Lung (tissue), 11 donors: ENCODE measurements at regions not wholly inside any gene's neighbourhood (a gene's known extent, or its start where the extent isn't known, plus 50 kb on each side); places are given as distances from the start of the nearest gene placed in this dataset.
A peak's percentile ranks its signal among the peaks of the same experiment; 100 is the strongest.

Experiments
- ATAC-seq: fragments of 200-7000 bp; cut with Tn5 transposase; one replicate; pipeline ENCODE4 v1.9.1; 2020; ENCODE audit warnings: moderate number of reproducible peaks; ENCODE audit not compliant: insufficient read depth, low FRiP score
- DNase-seq, 3 donors: peaks; one replicate each; pipeline ENCODE4 v3.0.0-alpha.2; 2013 to 2017
- H3K27ac ChIP-seq, 2 donors: one replicate each; pipeline ENCODE4 v1.5.1; 2013; ENCODE audit warnings: mild to moderate bottlenecking in 2 of 2, moderate library complexity in 2 of 2, control low read depth in 1 of 2, inconsistent platforms in 1 of 2, low read depth in 1 of 2, low read length in 1 of 2
- H3K27me3 ChIP-seq, 3 donors: one replicate each; pipeline ENCODE4 v1.5.1; 2013; ENCODE audit warnings: low read length in 2 of 3; ENCODE audit not compliant: control insufficient read depth in 3 of 3, insufficient read depth in 3 of 3
- H3K36me3 ChIP-seq, 4 donors: one replicate each; pipeline ENCODE4 v1.5.1; 2013; ENCODE audit warnings: low read length in 4 of 4, mild to moderate bottlenecking in 1 of 4, moderate library complexity in 1 of 4; ENCODE audit not compliant: control insufficient read depth in 4 of 4, insufficient read depth in 4 of 4
- H3K4me1 ChIP-seq, 5 donors: one replicate each; pipeline ENCODE4 v1.5.1; 2013; ENCODE audit warnings: low read length in 5 of 5, mild to moderate bottlenecking in 2 of 5, moderate library complexity in 1 of 5; ENCODE audit not compliant: control insufficient read depth in 5 of 5, insufficient read depth in 5 of 5
- H3K4me3 ChIP-seq: one replicate; pipeline ENCODE4 v1.5.1; 2013; ENCODE audit warnings: mild to moderate bottlenecking, control low read depth, moderate library complexity
- H3K9ac ChIP-seq, 2 donors: one replicate each; pipeline ENCODE4 v1.5.1; 2013; ENCODE audit warnings: low read length in 2 of 2, control low read depth in 1 of 2; ENCODE audit not compliant: insufficient read depth in 1 of 2
- H3K9me3 ChIP-seq, 4 donors: one replicate each; pipeline ENCODE4 v1.5.1; 2013; ENCODE audit warnings: low read length in 3 of 4, mild to moderate bottlenecking in 1 of 4, moderate library complexity in 1 of 4; ENCODE audit not compliant: control insufficient read depth in 4 of 4, insufficient read depth in 3 of 4
- WGBS, 2 donors: extraction: QIAGEN DNeasy Blood & Tissue Kit; methylation state at CpG; one replicate each; pipeline ENCODE4 v1.1.7; 2013; 5-methylcytosine and 5-hydroxymethylcytosine counted together
- TF ChIP-seq, protein P1 (sequence below): IDR thresholded peaks from 2 replicates; pipeline ENCODE4 v1.5.1; 2012; ENCODE audit warnings: mild to moderate bottlenecking; ENCODE audit errors: control extremely low read depth, extremely low read depth
- donor health status: control.
- donor health status: control.
- donor health status: Bipolar disorder and iron deficiency.
- donor health status: healthy.
- donor health status: DM: yes; HTN: yes; CAD: no.

GRCh38 chr7:53743697-53744402 lies 708.4 kb downstream of the POM121L12 start:
- Histone ChIP-seq H3K27me3 (no peaks in the 10 kb centered on the region), H3K36me3 (no peaks in the 10 kb centered on the region), H3K4me3 (no peak overlapping the region), H3K27ac (no peak overlapping the region), H3K9ac (no peak overlapping the region), H3K4me1 (no peaks in the 10 kb centered on the region), H3K9me3 (peaks cover 0 to 6% (median 2%) of the 10 kb centered on the region in 4 donors)
- WGBS, 2 donors: 66 to 76% methylated on average over 8 of the region's 8 CpGs
- TF ChIP-seq, protein P1, sequence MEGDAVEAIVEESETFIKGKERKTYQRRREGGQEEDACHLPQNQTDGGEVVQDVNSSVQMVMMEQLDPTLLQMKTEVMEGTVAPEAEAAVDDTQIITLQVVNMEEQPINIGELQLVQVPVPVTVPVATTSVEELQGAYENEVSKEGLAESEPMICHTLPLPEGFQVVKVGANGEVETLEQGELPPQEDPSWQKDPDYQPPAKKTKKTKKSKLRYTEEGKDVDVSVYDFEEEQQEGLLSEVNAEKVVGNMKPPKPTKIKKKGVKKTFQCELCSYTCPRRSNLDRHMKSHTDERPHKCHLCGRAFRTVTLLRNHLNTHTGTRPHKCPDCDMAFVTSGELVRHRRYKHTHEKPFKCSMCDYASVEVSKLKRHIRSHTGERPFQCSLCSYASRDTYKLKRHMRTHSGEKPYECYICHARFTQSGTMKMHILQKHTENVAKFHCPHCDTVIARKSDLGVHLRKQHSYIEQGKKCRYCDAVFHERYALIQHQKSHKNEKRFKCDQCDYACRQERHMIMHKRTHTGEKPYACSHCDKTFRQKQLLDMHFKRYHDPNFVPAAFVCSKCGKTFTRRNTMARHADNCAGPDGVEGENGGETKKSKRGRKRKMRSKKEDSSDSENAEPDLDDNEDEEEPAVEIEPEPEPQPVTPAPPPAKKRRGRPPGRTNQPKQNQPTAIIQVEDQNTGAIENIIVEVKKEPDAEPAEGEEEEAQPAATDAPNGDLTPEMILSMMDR: no peak
- no peak for DNase-seq
- ATAC-seq: no peak

GRCh38 chr7:53744403-53744760 lies 708.9 kb downstream of the POM121L12 start:
- Histone ChIP-seq H3K9ac (no peak overlapping the region), H3K9me3 (peaks cover 0 to 6% (median 0%) of the 10 kb centered on the region in 4 donors), H3K4me1 (no peaks in the 10 kb centered on the region), H3K27me3 (no peaks in the 10 kb centered on the region), H3K27ac (no peak overlapping the region), H3K4me3 (no peak overlapping the region), H3K36me3 (no peaks in the 10 kb centered on the region)
- ATAC-seq: no peak
- no peak for DNase-seq
- 76 to 77% methylated on average over 4 of the region's 4 CpGs for WGBS, 2 donors
- TF ChIP-seq, protein P1: no peak

DNA sequence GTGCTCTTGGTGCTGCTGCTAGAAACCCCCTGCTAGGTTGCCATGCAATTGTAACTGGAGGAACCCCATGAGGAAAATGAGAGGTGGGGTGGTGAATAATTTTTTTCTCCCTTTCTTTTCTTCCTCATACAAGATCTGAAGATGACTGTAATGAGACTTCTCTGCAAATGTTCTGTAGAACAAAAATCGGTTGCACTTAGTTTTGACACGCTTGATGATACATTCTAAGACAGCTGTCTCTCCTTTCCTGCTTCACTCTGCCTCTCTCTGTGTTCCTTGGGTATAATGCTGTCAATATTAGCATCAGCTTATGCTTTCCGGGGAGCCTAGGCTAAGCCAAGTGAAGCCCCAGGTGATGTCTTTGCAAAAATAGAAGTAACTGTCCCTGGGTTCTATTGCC lies 721.5 kb downstream of the POM121L12 start:
- no peaks in the 10 kb centered on the region for H3K36me3 ChIP-seq
- 84 to 95% methylated on average over 3 of the region's 3 CpGs for WGBS, 2 donors
- no peaks in the 10 kb centered on the region for H3K4me1 ChIP-seq
- TF ChIP-seq, protein P1: no peak
- no peaks in the 10 kb centered on the region for H3K27me3 ChIP-seq
- no peak overlapping the region for H3K27ac ChIP-seq
- H3K9ac ChIP-seq: no peak overlapping the region
- no peak overlapping the region for H3K4me3 ChIP-seq
- ATAC-seq (no peak), DNase-seq (no peak)
- peaks cover 0 to 4% (median 0%) of the 10 kb centered on the region in 4 donors for H3K9me3 ChIP-seq

DNA sequence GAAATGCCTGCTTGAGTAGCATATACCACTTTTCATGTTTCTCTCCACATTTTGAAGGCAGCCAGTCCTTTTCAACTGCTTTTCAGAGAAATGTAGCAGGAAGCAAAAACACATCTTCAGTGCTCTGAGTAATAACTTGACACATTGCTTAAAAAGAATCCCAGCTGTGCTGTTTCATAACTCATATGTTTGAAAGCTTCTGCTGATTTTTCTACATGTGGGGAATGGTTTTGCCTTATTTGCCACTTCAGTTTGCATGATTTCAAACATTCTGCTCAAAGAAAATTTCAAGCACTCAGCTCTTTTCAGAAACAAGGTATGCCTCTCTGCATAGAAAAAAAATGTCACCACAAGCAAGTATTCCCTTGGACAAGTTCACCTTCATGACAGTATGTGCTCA lies 732.8 kb downstream of the POM121L12 start:
- TF ChIP-seq, protein P1: no peak
- H3K36me3 ChIP-seq: no peaks in the 10 kb centered on the region
- H3K27me3 ChIP-seq: no peaks in the 10 kb centered on the region
- no peak overlapping the region for H3K9ac ChIP-seq
- H3K4me1 ChIP-seq: no peaks in the 10 kb centered on the region
- no peak overlapping the region for H3K4me3 ChIP-seq
- peaks cover 0 to 5% (median 1%) of the 10 kb centered on the region in 4 donors for H3K9me3 ChIP-seq
- ATAC-seq (no peak), DNase-seq (peak in 1 of 3 donors; percentile 4)
- H3K27ac ChIP-seq: no peak overlapping the region
